Ramos (cell line): ENCODE measurements at regions not wholly inside any gene's neighbourhood (a gene's known extent, or its start where the extent isn't known, plus 50 kb on each side); places are given as distances from the start of the nearest gene placed in this dataset.

Experiments used
- in situ Hi-C: fragments of 300-500 bp; cut with MboI; formaldehyde crosslinking; loops from one replicate; pipeline ENCODE4 v1.14.3; 2022; ENCODE audit warnings: low sequenced_read_pairs; ENCODE audit not compliant: unreplicated experiment

- in situ Hi-C loops = no loop called here
Measured at GRCh38 chr16:6949240-6949639, 383.4 kb upstream of the RBFOX1 start.

- in situ Hi-C loops = no loop called here
Measured at GRCh38 chr16:6947291-6947690, 385.4 kb upstream of the RBFOX1 start.

GRCh38 chr16:6946802-6947201 lies 385.8 kb upstream of the RBFOX1 start:
- in situ Hi-C loops = no loop called here

- in situ Hi-C loops = no loop called here
Measured at GRCh38 chr16:6946106-6946505, 386.5 kb upstream of the RBFOX1 start.

GRCh38 chr16:6940968-6941367 lies 391.7 kb upstream of the RBFOX1 start:
- in situ Hi-C loops = no loop called here

GRCh38 chr16:6937641-6938040 lies 395.0 kb upstream of the RBFOX1 start:
- in situ Hi-C loops = no loop called here

- in situ Hi-C loops = no loop called here
Measured at GRCh38 chr16:6932871-6933385, 399.7 kb upstream of the RBFOX1 start.

- in situ Hi-C loops = no loop called here
Measured at GRCh38 chr16:6929868-6930267, 402.8 kb upstream of the RBFOX1 start.

GRCh38 chr16:6926762-6927161 lies 405.9 kb upstream of the RBFOX1 start:
- in situ Hi-C loops = no loop called here

- in situ Hi-C loops = no loop called here
Measured at GRCh38 chr16:6926341-6926740, 406.3 kb upstream of the RBFOX1 start.

- in situ Hi-C loops = no loop called here
Measured at GRCh38 chr16:6918646-6919045, 414.0 kb upstream of the RBFOX1 start.

GRCh38 chr16:6916946-6917345 lies 415.7 kb upstream of the RBFOX1 start:
- in situ Hi-C loops = no loop called here

- in situ Hi-C loops = no loop called here
Measured at GRCh38 chr16:6913566-6913965, 419.1 kb upstream of the RBFOX1 start.

GRCh38 chr16:6910301-6910700 lies 422.3 kb upstream of the RBFOX1 start:
- in situ Hi-C loops = no loop called here

- in situ Hi-C loops = no loop called here
Measured at GRCh38 chr16:6905601-6906000, 427.0 kb upstream of the RBFOX1 start.

- in situ Hi-C loops = no loop called here
Measured at GRCh38 chr16:6903671-6904070, 429.0 kb upstream of the RBFOX1 start.

- in situ Hi-C loops = no loop called here
Measured at GRCh38 chr16:6898896-6899295, 433.7 kb upstream of the RBFOX1 start.

GRCh38 chr16:6897876-6898485 lies 434.7 kb upstream of the RBFOX1 start:
- in situ Hi-C loops = no loop called here

GRCh38 chr16:6892966-6893365 lies 439.7 kb upstream of the RBFOX1 start:
- in situ Hi-C loops = no loop called here

GRCh38 chr16:6891496-6891895 lies 441.1 kb upstream of the RBFOX1 start:
- in situ Hi-C loops = no loop called here

- in situ Hi-C loops = no loop called here
Measured at GRCh38 chr16:6888531-6888930, 444.1 kb upstream of the RBFOX1 start.

GRCh38 chr16:6884002-6884401 lies 448.6 kb upstream of the RBFOX1 start:
- in situ Hi-C loops = no loop called here

- in situ Hi-C loops = no loop called here
Measured at GRCh38 chr16:6880263-6880662, 452.4 kb upstream of the RBFOX1 start.
